EL (cell line): ENCODE measurements at regions not wholly inside any gene's neighbourhood (a gene's known extent, or its start where the extent isn't known, plus 50 kb on each side); places are given as distances from the start of the nearest gene placed in this dataset.
A peak's percentile ranks its signal among the peaks of the same experiment; 100 is the strongest.
"Not testable (repeated sequence)": the region's sequence is repeated elsewhere in the genome, so short reads cannot be mapped to it uniquely, and the experiment has no call there.

Experiments
- DNase-seq: peaks from one replicate; pipeline ENCODE4 v3.0.0-alpha.2; 2016

DNA sequence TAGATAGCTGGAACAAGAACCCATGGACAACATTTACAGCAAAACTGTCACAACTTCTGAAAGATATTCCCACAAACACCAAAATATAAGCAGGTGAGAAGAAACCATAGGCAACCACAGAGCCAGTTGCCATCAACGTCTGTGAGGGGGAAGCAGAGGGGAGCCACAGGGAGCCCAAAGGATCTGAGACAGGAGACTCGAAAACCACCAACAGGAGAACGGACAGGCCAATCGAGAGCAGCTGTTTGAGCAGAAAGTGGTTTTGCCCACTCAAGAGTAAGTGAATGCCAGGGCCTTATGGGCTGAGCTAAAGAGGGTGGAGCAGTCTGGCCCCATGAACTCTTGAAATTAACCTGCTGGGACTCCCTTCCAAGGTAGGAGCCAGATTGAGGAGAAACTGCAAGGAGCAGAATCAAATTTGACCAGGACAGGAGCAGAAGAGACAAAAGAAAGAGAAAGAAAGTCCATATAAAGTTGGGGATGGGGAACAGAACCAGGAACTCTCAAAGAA, 195.4 kb downstream of the ANKRD60 start:
- DNase-seq: no peak

DNA sequence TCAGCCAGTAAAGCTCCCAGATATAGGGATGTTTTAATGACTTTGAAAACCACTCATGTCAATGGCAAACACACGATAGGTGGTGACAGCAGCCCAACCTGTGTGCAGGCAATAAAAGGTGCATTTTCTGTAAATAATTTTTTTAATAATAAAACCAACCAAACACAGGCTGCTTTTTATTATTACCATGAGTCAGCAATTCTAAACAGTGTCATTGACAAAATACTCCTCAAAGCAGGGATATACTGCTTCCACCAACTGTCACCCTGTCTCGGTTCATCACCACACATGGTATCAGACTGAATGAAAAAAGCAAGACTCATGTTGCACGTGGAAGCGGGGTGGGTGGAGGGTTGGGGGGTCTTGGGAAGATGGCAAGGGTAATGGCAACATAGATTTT, 195.9 kb downstream of the ANKRD60 start:
- no peak for DNase-seq

DNA sequence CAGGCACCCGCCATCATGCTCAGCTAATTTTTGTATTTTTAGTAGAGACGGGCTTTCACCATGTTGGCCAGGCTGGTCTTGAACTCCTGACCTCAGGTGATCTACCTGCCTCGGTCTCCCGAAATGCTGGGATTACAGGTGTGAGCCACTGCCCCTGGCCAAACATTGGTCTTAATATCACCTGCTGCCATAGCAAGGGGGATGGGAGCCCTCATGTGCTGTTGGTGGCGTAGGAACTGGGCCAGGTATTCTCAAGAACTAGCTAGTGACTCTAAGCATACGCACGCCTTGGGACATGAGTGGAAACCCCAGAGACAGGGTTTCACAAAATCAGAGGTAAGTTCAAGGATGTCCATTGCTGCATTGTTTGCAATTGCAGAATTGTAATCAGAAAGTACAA, 197.1 kb downstream of the ANKRD60 start:
- DNase-seq: not testable (repeated sequence)

DNA sequence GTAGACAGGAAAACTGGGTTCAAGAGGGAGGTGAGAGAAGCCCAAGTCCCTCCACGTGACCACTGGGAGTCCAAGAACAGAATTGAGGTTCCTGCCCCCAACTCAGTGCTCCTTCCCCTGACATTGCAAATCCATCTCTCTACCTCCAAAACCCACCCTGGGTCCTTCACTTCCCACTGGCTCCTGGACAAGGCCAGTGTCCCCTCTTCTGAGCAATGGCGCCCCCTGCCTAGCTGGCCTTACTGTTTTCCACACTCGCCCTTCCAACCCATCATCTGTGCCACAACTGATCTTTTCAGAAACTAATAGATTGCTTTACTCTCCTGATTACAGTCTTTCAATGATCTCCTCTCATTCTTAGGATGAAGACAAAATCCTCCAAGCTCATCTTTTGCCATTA, 200.3 kb downstream of the ANKRD60 start:
- no peak for DNase-seq

DNA sequence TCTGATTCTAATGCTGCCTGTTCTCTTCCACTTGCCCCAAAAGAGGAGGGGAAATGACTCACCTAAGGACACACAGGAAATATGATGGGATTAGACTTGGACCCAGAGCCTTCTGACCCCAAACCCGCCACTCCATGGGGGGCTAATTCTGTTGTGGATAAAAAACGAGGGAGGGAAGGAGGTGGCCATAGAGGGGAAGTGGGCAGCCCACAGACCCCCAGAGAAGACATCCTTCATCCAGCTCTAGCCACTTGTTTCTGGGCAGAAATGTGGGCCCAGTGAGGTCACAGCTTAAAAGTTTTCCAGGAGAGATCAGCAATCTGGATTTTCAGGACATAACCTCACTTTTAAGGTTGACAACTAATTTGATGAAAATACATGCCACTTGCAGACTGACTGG, 202.1 kb downstream of the ANKRD60 start:
- DNase-seq: no peak

DNA sequence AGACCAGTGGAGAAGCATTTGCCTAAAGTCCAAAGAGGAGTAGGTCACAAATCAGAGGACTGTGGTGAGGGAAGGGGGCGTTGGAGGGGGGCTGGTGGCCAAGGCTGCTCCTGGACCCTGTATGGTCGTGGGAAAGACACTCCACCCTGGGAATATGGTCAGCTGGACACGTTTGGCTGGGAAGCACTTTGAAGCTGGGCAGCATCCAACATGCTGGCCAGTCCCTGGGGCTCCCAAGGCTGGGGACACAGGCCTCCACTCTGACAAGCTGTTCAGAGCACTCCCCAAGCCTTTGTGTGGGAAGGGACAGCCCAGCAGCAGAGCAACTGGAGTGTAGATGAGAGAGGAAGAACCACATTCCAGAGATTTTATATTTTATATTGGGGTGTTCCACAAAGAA, 203.2 kb downstream of the ANKRD60 start:
- DNase-seq: no peak

DNA sequence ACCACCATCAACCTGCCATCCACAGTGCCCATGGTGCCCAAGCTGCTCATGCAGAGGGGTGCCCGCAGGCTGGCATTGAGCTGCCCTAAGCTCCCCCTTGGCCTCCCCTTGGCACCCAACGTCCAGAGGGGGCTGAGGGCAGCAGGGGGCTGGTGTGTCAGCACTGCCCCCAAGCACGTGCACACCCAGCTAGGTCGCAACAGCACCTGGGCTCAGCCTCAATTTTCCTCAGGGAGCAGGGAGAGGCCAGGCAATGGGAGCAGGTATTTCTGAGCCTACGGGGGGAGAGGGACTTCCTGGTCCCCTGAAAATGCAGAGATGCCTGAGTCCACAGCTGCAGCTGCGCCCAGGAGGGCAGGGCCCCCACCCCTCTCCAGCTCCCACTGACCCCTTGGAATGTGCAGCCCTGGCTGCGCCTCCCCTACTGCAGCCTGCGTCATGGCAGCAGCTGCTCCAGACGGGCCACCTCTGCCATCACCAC, 204.2 kb downstream of the ANKRD60 start:
- no peak for DNase-seq

DNA sequence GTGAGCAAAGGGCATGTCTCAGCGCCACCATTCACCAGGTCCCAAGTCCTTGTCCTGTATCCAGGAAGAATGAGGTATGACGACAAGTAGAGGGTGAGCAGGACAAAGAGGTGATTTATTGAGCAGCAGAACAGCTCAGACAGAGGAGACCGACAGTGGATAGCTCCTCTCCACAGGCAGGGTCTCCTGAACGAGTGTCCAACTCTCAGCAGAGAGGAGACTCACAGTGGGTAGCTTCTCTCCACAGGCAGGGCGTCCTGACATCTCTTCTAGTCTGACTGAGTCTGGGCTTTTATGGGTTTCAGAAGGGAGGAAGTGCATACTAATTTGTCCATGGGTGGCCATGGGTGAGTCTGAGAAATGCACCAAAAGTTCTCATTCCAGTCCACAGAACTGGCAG, 204.7 kb downstream of the ANKRD60 start:
- DNase-seq: no peak

DNA sequence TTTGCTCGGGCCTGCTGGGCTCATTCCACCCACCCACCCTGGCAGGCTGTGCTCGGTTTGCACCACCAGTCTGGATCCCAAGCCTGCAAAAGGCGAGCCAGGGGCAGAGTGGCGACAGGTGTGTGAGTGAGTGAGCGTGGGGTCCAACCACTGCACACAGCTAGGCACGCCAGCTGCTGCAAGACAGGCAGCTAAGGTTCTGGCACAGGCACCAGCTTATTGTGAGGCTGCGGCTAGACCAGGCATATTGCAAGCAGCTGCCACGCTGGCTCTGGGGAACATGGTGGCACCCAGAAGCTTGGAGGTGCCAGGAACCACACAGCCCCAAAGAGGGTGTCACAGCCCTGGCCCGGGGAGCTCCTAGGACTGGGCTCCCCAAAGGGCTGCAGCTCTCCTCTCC, 205.1 kb downstream of the ANKRD60 start:
- no peak for DNase-seq

DNA sequence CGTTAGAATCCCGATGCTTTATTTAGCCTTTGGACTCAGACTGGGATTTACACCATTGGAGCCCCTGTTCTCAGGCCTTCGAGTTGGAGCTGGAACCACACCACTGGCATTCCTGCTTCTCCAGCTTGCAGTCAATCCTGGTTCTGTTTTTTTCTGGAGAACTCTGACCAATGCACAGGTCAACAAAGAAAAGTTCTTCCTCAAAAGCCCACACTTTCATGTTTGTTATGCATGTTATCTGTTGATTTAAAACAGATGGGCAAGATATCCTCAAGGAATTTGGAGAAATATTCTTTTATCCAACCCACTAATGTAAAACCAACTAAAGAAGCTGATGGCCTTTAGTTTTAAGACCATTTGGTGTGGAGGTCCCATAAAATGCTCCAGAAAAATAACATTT, 205.7 kb downstream of the ANKRD60 start:
- DNase-seq: no peak

DNA sequence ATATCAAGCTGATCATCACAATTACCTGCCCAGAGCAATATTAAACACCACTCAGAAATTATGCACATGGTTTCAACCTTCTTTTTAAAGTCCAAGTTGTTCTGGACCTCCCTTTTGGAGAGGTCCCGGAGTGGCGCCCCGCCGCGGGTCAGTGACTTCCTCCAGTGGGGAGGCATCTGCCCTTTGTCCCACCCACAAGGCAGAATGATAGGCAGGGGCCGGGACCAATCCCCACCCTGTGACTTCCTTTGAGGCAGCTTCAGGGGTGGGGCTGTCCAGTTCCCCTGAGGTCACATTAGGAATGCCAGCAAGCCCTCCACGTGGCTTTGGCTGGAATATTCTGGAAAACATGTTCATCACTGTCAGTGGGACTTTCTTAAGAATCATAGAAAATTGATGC, 207.0 kb downstream of the ANKRD60 start:
- peak; percentile 14 for DNase-seq

DNA sequence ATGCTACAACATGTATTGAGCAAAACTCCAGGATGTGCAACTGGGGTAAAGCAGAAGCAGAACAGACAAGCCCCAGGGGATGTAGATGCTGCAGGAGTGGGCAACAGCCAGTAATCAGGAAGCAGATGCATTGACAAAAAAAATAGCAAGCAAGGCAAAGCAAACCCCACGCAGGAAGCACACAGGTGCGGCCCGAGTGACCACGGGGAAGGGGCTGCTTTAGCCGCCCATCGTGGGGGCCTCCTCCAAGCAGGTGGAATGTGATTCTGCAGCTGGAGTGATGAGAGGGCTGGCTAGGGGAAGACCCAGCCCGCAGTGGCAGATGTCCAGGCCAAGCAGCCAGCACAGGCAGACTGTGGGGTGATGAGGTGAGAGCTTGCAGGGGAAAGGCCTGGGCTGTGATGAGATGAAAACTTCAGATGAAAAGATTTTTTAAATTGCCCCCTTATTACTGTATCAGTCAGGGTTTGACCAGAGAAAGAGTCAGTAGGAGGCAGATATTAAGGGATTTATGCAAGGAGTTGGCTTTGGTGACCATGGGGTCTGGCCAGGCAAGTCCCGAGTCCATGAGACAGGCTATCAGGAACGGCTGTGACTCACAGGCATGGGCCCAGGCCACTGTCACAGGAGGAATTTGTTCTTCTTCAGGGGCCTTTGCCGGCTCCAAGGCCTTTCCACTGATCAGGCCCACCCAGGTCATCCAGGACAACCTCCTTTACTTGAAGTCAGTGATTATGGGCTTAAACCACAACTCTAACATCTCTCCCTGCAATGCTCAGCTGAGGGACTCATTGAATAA, 207.6 kb downstream of the ANKRD60 start:
- no peak for DNase-seq

DNA sequence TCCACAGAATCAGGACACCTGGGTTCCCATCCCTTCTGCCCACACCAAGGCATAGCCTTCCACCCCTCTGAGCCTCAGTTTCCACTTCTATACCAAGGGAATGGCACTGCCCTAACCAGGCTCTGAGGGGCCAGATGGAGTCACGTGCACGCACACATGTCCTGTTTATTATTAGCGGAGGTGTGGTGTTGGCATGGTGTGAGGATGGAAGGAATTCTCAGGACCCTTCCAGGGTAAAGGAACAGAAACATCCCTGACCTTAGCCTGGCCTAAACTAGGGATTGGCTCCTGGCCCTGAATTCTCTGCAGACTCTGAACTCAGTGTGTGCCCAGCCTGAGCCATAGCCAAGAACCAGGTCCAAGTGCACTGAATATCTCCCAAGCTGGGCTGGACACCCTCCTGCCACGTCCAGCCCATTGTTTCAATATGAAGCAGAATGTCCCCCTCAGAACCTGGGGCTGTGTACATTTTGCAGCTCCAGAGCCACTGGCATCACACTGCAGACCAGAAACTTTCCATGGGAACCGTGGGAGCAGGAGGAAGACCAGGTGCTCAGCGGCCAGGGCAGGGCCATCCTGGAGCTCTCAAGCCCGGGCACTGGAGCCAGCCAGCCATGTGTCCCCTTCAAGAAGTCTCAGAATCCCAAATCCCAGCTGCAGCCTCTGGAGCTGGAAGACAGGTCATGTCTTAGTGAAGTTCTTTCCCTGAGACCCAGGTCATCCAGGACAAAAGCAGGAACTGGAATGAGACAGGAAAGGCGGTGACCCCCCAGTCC, 208.4 kb downstream of the ANKRD60 start:
- DNase-seq: no peak

DNA sequence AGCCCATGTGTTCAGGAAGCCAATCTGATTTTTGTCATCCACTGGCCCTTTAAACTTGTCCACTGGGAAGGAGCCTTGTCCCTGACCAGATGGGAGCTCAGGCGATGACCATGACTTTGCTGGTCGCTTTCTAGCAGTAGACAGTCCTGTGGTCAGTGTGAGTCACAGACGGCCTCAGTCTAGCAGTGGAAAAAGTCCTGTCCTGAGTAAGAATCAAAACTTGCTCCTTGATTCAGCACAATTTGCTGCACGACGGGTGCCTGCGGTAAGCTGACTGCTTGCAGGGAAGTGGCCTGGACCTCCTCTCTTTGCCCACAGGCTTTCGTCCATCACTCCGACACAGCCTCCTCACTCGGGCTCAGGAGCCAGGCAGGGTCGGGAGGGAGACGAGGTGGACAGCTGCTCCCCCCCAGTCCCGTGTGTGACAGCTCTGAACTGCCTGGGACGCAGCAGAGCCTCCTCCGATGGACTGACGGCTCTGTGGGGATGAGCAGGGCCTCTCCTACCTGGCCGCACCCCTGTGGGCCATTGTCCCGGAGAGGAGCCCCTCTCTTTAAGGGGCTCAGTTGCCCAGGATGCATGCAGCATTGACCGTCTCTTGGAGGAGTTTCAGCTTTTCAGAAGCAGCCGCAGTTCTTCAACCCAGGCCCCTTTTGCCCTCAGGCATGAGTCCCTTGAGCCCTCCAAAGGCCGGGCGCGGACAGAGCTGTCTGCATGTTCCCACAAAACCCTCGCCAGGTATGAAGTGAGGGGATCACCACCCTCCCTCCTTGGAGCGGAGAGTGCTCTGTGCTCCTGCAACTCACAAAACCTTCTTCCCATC, 209.2 kb downstream of the ANKRD60 start:
- peak; percentile 85 for DNase-seq

DNA sequence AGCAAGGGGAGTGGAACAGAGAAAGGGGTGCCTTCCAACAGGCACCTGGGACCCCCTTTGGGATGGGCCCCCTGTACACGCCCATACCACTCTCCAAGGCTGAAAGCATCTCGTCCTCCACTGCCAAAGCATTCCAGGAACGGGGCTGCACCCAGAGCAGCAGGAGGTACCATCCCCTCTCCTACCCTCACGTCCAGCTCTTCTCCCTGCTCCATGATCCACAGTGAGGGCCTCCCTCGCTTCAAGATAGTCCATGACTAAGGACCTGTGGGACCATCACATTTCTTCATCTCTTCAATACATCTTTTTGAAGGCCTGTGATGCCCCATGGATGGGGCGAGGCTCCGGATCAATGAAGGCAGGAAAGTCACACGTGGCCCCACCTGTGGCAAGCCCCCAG, 209.9 kb downstream of the ANKRD60 start:
- no peak for DNase-seq

DNA sequence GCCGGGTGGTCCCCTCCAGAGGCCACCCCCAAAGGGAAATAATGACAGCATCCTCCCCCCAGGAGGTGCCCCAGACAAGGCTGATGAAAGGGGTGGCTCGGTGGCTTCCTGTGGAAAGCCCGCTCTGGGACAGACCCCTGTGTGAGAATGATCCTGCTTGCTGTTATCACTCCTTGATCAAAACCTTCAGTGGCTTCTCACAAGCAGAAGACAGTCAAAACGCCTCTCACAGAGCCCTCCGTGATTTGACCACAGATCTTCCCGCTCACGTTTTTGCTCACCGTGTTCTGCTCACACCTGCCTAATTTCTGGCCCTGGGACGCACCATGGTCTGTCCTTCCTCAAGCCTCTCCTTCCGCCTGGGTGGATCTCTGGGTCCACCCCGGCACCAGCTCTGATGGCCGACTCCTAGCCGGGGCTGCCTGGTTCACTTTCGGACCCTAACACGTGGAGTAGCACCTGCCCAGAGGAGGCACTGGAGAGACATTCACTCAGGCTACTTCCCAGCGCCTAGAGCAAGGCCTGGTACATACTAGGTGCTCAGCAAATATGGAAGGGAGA, 210.4 kb downstream of the ANKRD60 start:
- no peak for DNase-seq

DNA sequence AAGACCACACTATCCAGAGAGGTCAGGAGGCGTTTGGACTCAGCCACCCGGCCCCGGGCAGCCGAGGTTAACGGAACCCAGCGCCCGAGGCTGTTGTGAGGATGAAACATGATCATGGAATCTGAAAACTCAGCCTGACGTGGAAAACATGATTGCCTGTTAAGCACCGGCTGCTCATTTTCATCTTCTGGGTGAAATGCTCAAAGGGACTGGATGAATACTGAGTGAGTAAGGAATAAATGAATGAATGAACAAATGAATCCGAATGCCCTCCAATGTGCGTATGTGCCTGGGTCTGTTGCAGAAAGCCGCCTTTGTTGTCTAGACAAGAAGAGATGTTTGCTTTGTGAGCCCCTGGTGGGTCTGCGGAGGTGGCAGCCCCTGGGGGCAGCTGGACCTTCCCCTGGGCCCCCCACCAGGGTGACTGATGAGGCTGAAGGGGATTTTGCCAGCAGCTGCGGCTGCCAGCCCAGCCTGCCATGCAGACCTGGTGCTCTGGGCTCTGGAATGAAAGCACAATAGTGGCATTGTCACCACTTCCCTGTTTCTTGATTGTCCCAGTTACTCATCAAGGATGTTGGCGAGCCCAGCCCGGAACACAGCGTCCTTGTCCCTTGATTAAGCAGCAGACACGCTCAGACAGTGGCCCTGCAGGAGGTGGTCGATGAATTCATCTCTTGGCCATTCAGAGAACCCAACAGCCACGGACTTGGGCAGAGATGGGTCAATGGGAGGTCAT, 211.1 kb downstream of the ANKRD60 start:
- peak; percentile 87 for DNase-seq

DNA sequence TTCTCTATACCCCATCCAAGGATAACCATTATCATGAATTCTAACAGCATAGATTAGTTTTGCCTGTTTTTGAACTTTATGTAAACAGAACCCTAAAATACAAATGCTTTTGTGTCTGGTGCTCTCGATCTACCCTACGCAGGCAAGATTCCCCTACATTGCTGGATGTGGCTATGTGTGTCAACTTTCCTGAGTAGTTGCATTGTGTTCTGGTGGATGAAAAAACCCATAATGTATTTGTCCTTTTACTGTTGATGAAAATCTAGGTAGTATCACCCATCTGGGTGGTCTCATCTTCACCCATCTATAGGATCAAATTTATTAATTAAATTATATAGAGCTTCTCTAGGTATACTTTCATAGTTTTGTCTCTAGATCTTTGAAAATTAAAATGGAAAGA, 211.7 kb downstream of the ANKRD60 start:
- no peak for DNase-seq

DNA sequence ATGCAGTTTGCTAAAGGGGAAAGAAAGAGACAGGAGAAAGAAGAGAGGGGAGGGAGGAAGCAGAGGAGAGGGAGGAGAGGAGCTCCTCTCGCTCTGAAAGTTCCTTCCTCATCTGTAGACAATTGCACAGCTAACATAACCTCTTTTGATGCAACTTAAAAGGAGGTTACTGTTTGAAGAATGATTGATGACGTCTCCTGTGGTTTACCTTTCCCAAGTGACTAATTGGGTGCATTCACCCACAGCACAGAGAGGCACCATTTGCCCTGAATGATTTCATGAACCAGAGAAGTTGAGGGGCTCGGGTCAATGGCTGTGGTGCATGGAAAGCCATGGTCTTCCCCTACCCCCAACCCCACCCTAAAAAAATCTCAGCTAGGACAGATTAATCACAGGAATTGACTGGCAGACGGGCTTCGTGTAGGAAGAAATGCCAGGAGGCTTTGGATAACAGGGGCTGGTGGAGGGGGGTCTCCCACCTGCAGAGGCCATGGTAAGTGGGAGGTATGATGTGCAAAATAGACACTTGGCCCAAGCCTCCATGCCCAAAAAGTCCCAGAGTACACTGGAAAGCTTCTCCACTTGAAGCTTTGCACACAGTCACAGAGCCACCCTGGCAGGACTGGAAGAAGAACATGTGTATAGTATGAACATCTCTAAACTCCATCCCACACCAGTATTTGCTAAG, 213.7 kb downstream of the ANKRD60 start:
- no peak for DNase-seq

DNA sequence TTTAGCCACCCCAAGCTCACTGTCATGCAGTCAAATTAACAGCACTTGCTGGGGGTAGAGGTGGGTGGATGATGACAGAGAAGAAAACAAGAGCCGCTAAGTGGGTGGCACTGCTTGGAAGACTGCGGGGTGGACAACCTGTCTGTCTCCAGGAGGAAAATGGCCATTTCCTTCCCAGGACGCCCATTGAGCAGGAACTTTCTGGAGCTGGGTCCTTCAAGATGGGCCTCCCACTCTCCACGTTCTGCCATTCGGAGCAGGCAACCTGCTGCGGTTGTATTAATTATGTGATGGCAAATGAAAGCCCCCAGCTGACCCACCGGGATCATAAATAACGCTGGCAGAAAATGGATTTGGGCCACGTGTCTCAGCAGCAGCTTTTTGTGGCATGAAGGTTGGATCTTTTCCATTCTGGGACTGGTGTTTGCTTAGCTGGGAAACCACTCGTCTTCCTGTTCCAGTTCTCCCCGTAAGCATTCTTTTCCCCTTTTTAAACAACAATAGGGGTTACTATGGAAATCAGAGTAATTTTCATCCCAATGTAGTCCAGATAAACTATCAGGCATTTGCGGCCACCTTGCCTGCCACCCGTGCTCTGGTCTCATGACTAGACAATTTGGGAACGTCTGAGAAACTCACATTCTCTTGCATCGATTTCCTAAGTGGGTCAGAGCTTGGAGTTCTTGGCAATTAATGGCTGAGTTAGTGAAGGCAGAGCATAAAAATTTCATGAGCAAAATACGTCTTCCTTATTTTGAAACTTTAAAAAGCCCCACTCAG, 215.5 kb downstream of the ANKRD60 start:
- no peak for DNase-seq
